ENCODE measurements at regions not wholly inside any gene's neighbourhood (a gene's known extent, or its start where the extent isn't known, plus 50 kb on each side); places are given as distances from the start of the nearest gene placed in this dataset.

- H3K4me2 ChIP-seq = no peak overlapping the region
- ChIA-PET POLR2A (no interaction called here), CTCF (interaction anchor here (0.6 to 2.5 kb wide), 3 partner anchors 116 to 371 kb away, joined by 3 to 6 read pairs (median 3); no protein-coding TSS in a partner anchor)
- H3K27ac ChIP-seq (ENCODE audit: low read depth in 2 of 2, low read length in 1 of 2) = peak overlapping the region in 1 of 2 experiments; percentile 72; a peak in 2 of 4 replicates
- H4K20me1 ChIP-seq (ENCODE audit: insufficient read depth) = no peaks in the 10 kb centered on the region
- TF ChIP-seq RXRA (IDR thresholded peaks at IDR 0.05; ENCODE audit: borderline replicate concordance, low read depth) (no peak), MEF2A (IDR thresholded peaks at IDR 0.05; ENCODE audit: borderline replicate concordance, low read depth) (no peak), YY1 (IDR thresholded peaks at IDR 0.05; ENCODE audit: low read depth) (no peak), NRF1 (IDR thresholded peaks at IDR 0.05; ENCODE audit: low read depth, low read length) (no peak), SMC3 (IDR thresholded peaks at IDR 0.05; ENCODE audit: low read depth, low read length) (no peak), FOSL2 (IDR thresholded peaks at IDR 0.05; ENCODE audit: borderline replicate concordance, low read depth) (peak; percentile 47; the same call in 1 of the 2 replicates), FOXJ3 (CRISPR knock-in tag; IDR thresholded peaks at IDR 0.05) (no peak), FOXM1 (IDR thresholded peaks at IDR 0.05; ENCODE audit: low read depth) (no peak), MAX (IDR thresholded peaks at IDR 0.05; ENCODE audit: low read depth) (no peak), IRF3 (IDR thresholded peaks at IDR 0.05; ENCODE audit: low read depth, low read length) (no peak), POLR2AphosphoS5 (IDR thresholded peaks at IDR 0.05; ENCODE audit: low read depth, low read length) (no peak), ZBTB33 (IDR thresholded peaks at IDR 0.05; ENCODE audit: borderline replicate concordance, low read depth) (no peak), CTCF (IDR thresholded peaks at IDR 0.05) (no peak), PBX3 (IDR thresholded peaks at IDR 0.05) (peak; percentile 30; the same call in 1 of the 2 replicates), USF2 (IDR thresholded peaks at IDR 0.05; ENCODE audit: borderline replicate concordance, low read depth, low read length) (no peak), TAF1 (IDR thresholded peaks at IDR 0.05; ENCODE audit: borderline replicate concordance, low read depth, low read length) (no peak), CHD2 (IDR thresholded peaks at IDR 0.05; ENCODE audit: low read length, partially characterized antibody) (no peak), EP300 (IDR thresholded peaks at IDR 0.05; ENCODE audit: borderline replicate concordance in 1 of 2, low read depth in 1 of 2, low read length in 1 of 2) (no peak), RAD21 (IDR thresholded peaks at IDR 0.05; ENCODE audit: low read length) (no peak), NFIC (IDR thresholded peaks at IDR 0.05; ENCODE audit: borderline replicate concordance) (peak; percentile 85), RCOR1 (IDR thresholded peaks at IDR 0.05; ENCODE audit: low read length) (no peak), GATA2 (CRISPR knock-in tag; IDR thresholded peaks at IDR 0.05) (no peak), TEAD4 (IDR thresholded peaks at IDR 0.05; ENCODE audit: borderline replicate concordance, insufficient read depth) (no peak), RFX5 (IDR thresholded peaks at IDR 0.05; ENCODE audit: low read length) (no peak), ELF1 (IDR thresholded peaks at IDR 0.05) (no peak), USF1 (IDR thresholded peaks at IDR 0.05; ENCODE audit: borderline replicate concordance, low read depth) (no peak), TCF12 (IDR thresholded peaks at IDR 0.05) (peak; percentile 21; the same call in 1 of the 2 replicates), MXI1 (IDR thresholded peaks at IDR 0.05; ENCODE audit: low read depth, low read length) (no peak)
- WGBS (ENCODE audit: low lambda C conversion rate) = 0% methylated on average over 1 of the region's 1 CpG
- peaks cover 0 to 27% of the 10 kb centered on the region in 2 experiments for H3K4me1 ChIP-seq (ENCODE audit: control insufficient read depth in 1 of 2, insufficient read depth in 2 of 2, low read depth in 1 of 2, low read length in 1 of 2)
- 0 out of 2 replicates have a peak, but pooled peaks cover 3% of the 10 kb centered on the region for H3K9me2 ChIP-seq
- no peak overlapping the region for H3K9ac ChIP-seq
- no peak overlapping the region for H3K4me3 ChIP-seq (ENCODE audit: low read depth in 2 of 2, low read length in 1 of 2)
- H3K27me3 ChIP-seq (ENCODE audit: insufficient read depth) = no peaks in the 10 kb centered on the region
- no peaks in the 10 kb centered on the region for H3K36me3 ChIP-seq (replicated peaks in 1 of 2; ENCODE audit: control insufficient read depth in 1 of 2, insufficient read depth in 2 of 2, low read length in 1 of 2)
- peaks cover 35% of the 10 kb centered on the region for H3F3A ChIP-seq (replicated peaks; ENCODE audit: insufficient read depth)
- H2AFZ ChIP-seq (ENCODE audit: low read depth) = no peak overlapping the region
- no peaks in the 10 kb centered on the region for H3K9me3 ChIP-seq
- no peaks in the 10 kb centered on the region for H3K79me2 ChIP-seq (ENCODE audit: insufficient read depth)
- DNase-seq = no peak
Measured at GRCh38 chr2:172288603-172289002, 138.8 kb upstream of the ITGA6 start.
